Endothelial cell of umbilical vein (primary cell): ENCODE measurements at regions not wholly inside any gene's neighbourhood (a gene's known extent, or its start where the extent isn't known, plus 50 kb on each side); places are given as distances from the start of the nearest gene placed in this dataset.

Experiments used
- BruUV-seq: library from RNA; stranded (reverse); fragments of 400-500 nt; replicated peaks from 2 replicates; lab custom pipeline; 2021; lab: Mats Ljungman, UMichigan
- CTCF ChIA-PET: fragments of 300-600, 350-600 bp; sonication (Branson Sonifier 250); formaldehyde crosslinking; loops from one replicate; lab custom pipeline; 2021; ENCODE audit warnings: antibody characterized with exemption, inconsistent platforms; lab: Charles Lee
- POLR2A ChIA-PET: fragments of 300-600, 350-600 bp; sonication (Branson Sonifier 250); formaldehyde crosslinking; loops from one replicate; lab custom pipeline; 2021; ENCODE audit warnings: antibody characterized with exemption, inconsistent platforms; lab: Charles Lee
- DNase-seq: peaks from one replicate; pipeline ENCODE4 v3.0.0-alpha.2; 2011; ENCODE audit warnings: low read depth, low spot score
- FAIRE-seq: peaks from 2 replicates; lab custom pipeline; 2011; peaks lifted over from hg19 to GRCh38; lab: Jason Lieb, UNC
- H2AFZ ChIP-seq: 2 replicates; pipeline ENCODE4 v1.6.0; 2012; ENCODE audit warnings: low read depth, low read length, control low read depth, inconsistent platforms
- H3K27ac ChIP-seq: 2 replicates; pipeline ENCODE4 v1.5.1; 2011; ENCODE audit warnings: low read depth, mild to moderate bottlenecking, control low read depth, low read length, moderate library complexity; ENCODE audit not compliant: insufficient read depth
- H3K27me3 ChIP-seq, 2 experiments: 2 replicates each; pipeline versions ENCODE4 v1.6.0 to v1.6.1; 2011; ENCODE audit warnings: low read length in 2 of 2, mixed read lengths in 1 of 2; ENCODE audit not compliant: control insufficient read depth in 2 of 2, insufficient read depth in 2 of 2
- H3K36me3 ChIP-seq, 2 experiments: 2 replicates in 1 of 2; 3 replicates in 1 of 2; pipeline ENCODE4 v1.5.1; 2011; ENCODE audit warnings: low read length in 2 of 2, mild to moderate bottlenecking in 1 of 2, moderate library complexity in 1 of 2; ENCODE audit not compliant: control insufficient read depth in 2 of 2, insufficient read depth in 2 of 2; ENCODE audit errors: extremely low read depth in 1 of 2
- H3K4me1 ChIP-seq: 3 replicates; pipeline ENCODE4 v1.5.1; 2011; ENCODE audit warnings: mild to moderate bottlenecking, low read length; ENCODE audit not compliant: control insufficient read depth, insufficient read depth; ENCODE audit errors: extremely low read depth
- H3K4me2 ChIP-seq: 2 replicates; pipeline ENCODE4 v1.6.1; 2011; ENCODE audit warnings: low read length, control low read depth, mixed read lengths; ENCODE audit not compliant: insufficient read depth
- H3K4me3 ChIP-seq, 3 experiments: fragments of 200-600 bp in 1 of 3; sonication (generic), shearing (Covaris generic) in 1 of 3; replicated peaks in 1 of 3; 2 replicates each; pipeline ENCODE4 v1.5.1; 2011 to 2016; ENCODE audit warnings: control low read depth in 3 of 3, low read length in 3 of 3, mild to moderate bottlenecking in 2 of 3, inconsistent platforms in 1 of 3, low read depth in 1 of 3, moderate library complexity in 1 of 3; ENCODE audit not compliant: insufficient read depth in 1 of 3
- H3K79me2 ChIP-seq: 2 replicates; pipeline ENCODE4 v1.6.0; 2012; ENCODE audit warnings: low read length, inconsistent platforms; ENCODE audit not compliant: control insufficient read depth, insufficient read depth
- H3K9ac ChIP-seq: replicated peaks from 2 replicates; pipeline ENCODE3; 2011; ENCODE audit warnings: low read length, control low read depth; ENCODE audit not compliant: insufficient read depth; ENCODE audit errors: extremely low read depth
- H3K9me1 ChIP-seq: replicated peaks from 3 replicates; pipeline ENCODE4 v1.6.0; 2011; ENCODE audit warnings: mild to moderate bottlenecking, low read length; ENCODE audit not compliant: control insufficient read depth, insufficient read depth; ENCODE audit errors: extremely low read depth
- H3K9me3 ChIP-seq: replicated peaks from 2 replicates; pipeline ENCODE4 v1.5.1; 2012; ENCODE audit warnings: low read length, inconsistent platforms; ENCODE audit not compliant: control insufficient read depth, insufficient read depth
- H4K20me1 ChIP-seq: replicated peaks from 2 replicates; pipeline ENCODE3; 2011; ENCODE audit warnings: mild to moderate bottlenecking, low read length; ENCODE audit not compliant: control insufficient read depth, insufficient read depth; ENCODE audit errors: extremely low read depth
- CTCF ChIP-seq, 2 donors: IDR thresholded peaks; 1 replicate in 1 of 2; 2 replicates in 1 of 2; pipeline ENCODE4 v1.5.1; 2011; ENCODE audit warnings: low read length in 2 of 2, mild to moderate bottlenecking in 2 of 2, moderate library complexity in 2 of 2, control low read depth in 1 of 2, inconsistent platforms in 1 of 2, low read depth in 1 of 2; ENCODE audit not compliant: insufficient read depth in 1 of 2; ENCODE audit errors: extremely low read depth in 1 of 2
- EZH2 ChIP-seq: IDR thresholded peaks from 2 replicates; pipeline ENCODE4 v1.6.1; 2012; ENCODE audit warnings: borderline replicate concordance, low read depth, mild to moderate bottlenecking, moderate library complexity, low read length, inconsistent platforms; ENCODE audit not compliant: severe bottlenecking
- FOS ChIP-seq: IDR thresholded peaks from 2 replicates; pipeline ENCODE4 v1.6.1; 2011; ENCODE audit warnings: mild to moderate bottlenecking, low read length, moderate library complexity, borderline replicate concordance; ENCODE audit not compliant: insufficient read depth
- GATA2 ChIP-seq: IDR thresholded peaks from 2 replicates; pipeline ENCODE4 v1.7.0; 2011; ENCODE audit warnings: low read depth, mild to moderate bottlenecking, moderate library complexity, mixed read lengths, low read length; ENCODE audit not compliant: insufficient read length, insufficient read depth
- JUN ChIP-seq: IDR thresholded peaks from 2 replicates; pipeline ENCODE4 v1.6.1; 2011; ENCODE audit warnings: borderline replicate concordance, low read depth; ENCODE audit not compliant: insufficient read length, insufficient read depth
- MAX ChIP-seq: IDR thresholded peaks from 2 replicates; pipeline ENCODE4 v1.6.1; 2011; ENCODE audit not compliant: insufficient read depth, insufficient read length
- MYC ChIP-seq: IDR thresholded peaks from one replicate; pipeline ENCODE4 v1.6.1; 2011; ENCODE audit warnings: mild to moderate bottlenecking, low read depth, low read length
- POLR2AphosphoS5 ChIP-seq: IDR thresholded peaks from 2 replicates; pipeline ENCODE4 v1.6.1; 2012; ENCODE audit warnings: low read depth, mild to moderate bottlenecking, control low read depth, low read length, moderate library complexity; ENCODE audit not compliant: insufficient read depth
- dilution Hi-C: fragments of 300-500 bp; cut with MboI; formaldehyde crosslinking; loops from one replicate; pipeline ENCODE4 v1.15.0; 2019; ENCODE audit warnings: low sequenced_read_pairs; ENCODE audit not compliant: extremely low pct_ligation_motif_present
- intact Hi-C: fragments of 100-400 bp; cut with micrococcal nuclease; formaldehyde crosslinking; loops from one replicate; pipeline ENCODE4 v1.10.0; 2022

GRCh38 chr3:128548426-128549282 lies 55.7 kb upstream of the GATA2 start:
- DNase-seq (peak; percentile 73), FAIRE-seq (peak; percentile 72)
- intact Hi-C loops = loop anchor here (1.0 kb wide), 1 partner anchor 9 kb away; no protein-coding TSS in a partner anchor
- H3K27me3 ChIP-seq = no peaks in the 10 kb centered on the region
- H3K9me1 ChIP-seq = no peaks in the 10 kb centered on the region
- peak overlapping the region; percentile 66 for H2AFZ ChIP-seq
- TF ChIP-seq JUN = no peak
- TF ChIP-seq EZH2 = no peak
- TF ChIP-seq MYC = no peak
- no peak for TF ChIP-seq POLR2AphosphoS5
- TF ChIP-seq CTCF (IDR thresholded peaks at IDR 0.05; ENCODE audit: extremely low read depth in 1 of 2, insufficient read depth in 1 of 2, low read depth in 1 of 2, low read length in 2 of 2) = no peak
- TF ChIP-seq FOS = no peak
- TF ChIP-seq MAX = no peak
- no peak for TF ChIP-seq GATA2
- H3K4me3 ChIP-seq = no peak overlapping the region
- peak overlapping the region; percentile 6 for H3K9ac ChIP-seq
- dilution Hi-C loops = no loop called here
- H4K20me1 ChIP-seq = no peaks in the 10 kb centered on the region
- H3K4me1 ChIP-seq = peaks cover 30% of the 10 kb centered on the region
- CTCF ChIA-PET = interaction anchor here (1.4 to 1.7 kb wide), 2 partner anchors 13 to 51 kb away, joined by 5 to 6 read pairs; no protein-coding TSS in a partner anchor
- no TSS peak for BruUV-seq
- H3K9me3 ChIP-seq = no peaks in the 10 kb centered on the region
- no peaks in the 10 kb centered on the region for H3K36me3 ChIP-seq
- H3K27ac ChIP-seq = peak overlapping the region; percentile 36
- H3K79me2 ChIP-seq = no peaks in the 10 kb centered on the region
- peak overlapping the region; percentile 23 for H3K4me2 ChIP-seq
- POLR2A ChIA-PET = no interaction called here
